ENCODE measurements at regions not wholly inside any gene's neighbourhood (a gene's known extent, or its start where the extent isn't known, plus 50 kb on each side); places are given as distances from the start of the nearest gene placed in this dataset.

GRCh38 chr11:45453721-45454120 is 167.6 kb upstream of the SYT13 start:
- no peak for TF ChIP-seq EZH2phosphoT487 (IDR thresholded peaks at IDR 0.05; ENCODE audit: low read length)
- no peak for TF ChIP-seq CTCF (IDR thresholded peaks at IDR 0.05; ENCODE audit: low read length)
- TF ChIP-seq EZH2 (optimal IDR thresholded peaks at IDR 0.05; ENCODE audit: low read depth, low read length): no peak

All from MM.1S (cell line).